ENCODE measurements at regions not wholly inside any gene's neighbourhood (a gene's known extent, or its start where the extent isn't known, plus 50 kb on each side); places are given as distances from the start of the nearest gene placed in this dataset.

DNA sequence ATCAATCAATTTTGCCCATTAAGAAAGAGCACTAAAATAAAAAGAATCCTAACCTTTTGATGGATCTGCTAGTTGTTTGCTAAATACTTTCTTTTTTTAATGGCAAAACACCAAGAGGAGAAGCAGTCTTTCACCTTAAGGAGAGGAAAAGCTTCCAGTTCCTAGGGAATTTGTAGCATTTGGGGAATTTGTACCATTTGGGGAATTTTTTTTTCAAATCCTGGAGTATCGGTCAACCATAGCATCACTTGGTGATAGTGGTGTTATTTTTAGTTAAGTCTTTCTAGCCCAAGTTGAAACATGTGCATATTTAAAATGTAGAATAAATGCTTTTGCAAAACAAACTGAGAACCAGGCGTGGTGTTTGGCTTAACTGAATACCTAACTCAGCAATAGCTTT lies 117.5 kb upstream of the SEMA6D start:
- H2BK120ac ChIP-seq (ENCODE audit: low read depth, low read length), result no peak overlapping the region
- no peaks in the 10 kb centered on the region for H4K20me1 ChIP-seq (ENCODE audit: insufficient read depth, low read length)
- H3K14ac ChIP-seq (replicated peaks; ENCODE audit: low read depth, low read length), result no peak overlapping the region
- H3K79me1 ChIP-seq (ENCODE audit: low read depth in 1 of 2, low read length in 2 of 2), result no peaks in the 10 kb centered on the region
- dilution Hi-C loops (cut with HindIII; ENCODE audit: low sequenced_read_pairs, unreplicated experiment), result no loop called here
- no peak overlapping the region for H3K23ac ChIP-seq (ENCODE audit: low read depth, low read length)
- no peak overlapping the region for H2BK15ac ChIP-seq (ENCODE audit: low read depth, low read length)
- H2AFZ ChIP-seq (replicated peaks; ENCODE audit: low read length, poor library complexity), result no peak overlapping the region
- H3K27ac ChIP-seq (ENCODE audit: insufficient read depth, low read length), result no peak overlapping the region
- no TSS peak for BruUV-seq (replicated peaks)
- no peak overlapping the region for H3K9ac ChIP-seq (ENCODE audit: low read depth, low read length)
- H3K18ac ChIP-seq (ENCODE audit: low read depth, low read length), result no peak overlapping the region
- H3K4me2 ChIP-seq (ENCODE audit: low read depth, low read length), result no peak overlapping the region
- no peak overlapping the region for H2AK5ac ChIP-seq (ENCODE audit: low read depth, low read length)
- no peak overlapping the region for H2BK5ac ChIP-seq (ENCODE audit: low read depth, low read length, poor library complexity, severe bottlenecking)
- no peaks in the 10 kb centered on the region; the same call in 1 of the 2 replicates for H3K9me1 ChIP-seq (ENCODE audit: insufficient read depth, low read length)
- H2AK9ac ChIP-seq (replicated peaks; ENCODE audit: low read depth, low read length, poor library complexity), result no peak overlapping the region
- H4K91ac ChIP-seq (ENCODE audit: insufficient read depth, low read depth, low read length), result no peak overlapping the region
- no peak overlapping the region for H4K8ac ChIP-seq (ENCODE audit: low read depth in 2 of 2, low read length in 2 of 2)
- H3K36me3 ChIP-seq (ENCODE audit: control insufficient read depth, insufficient read depth, low read length), result no peaks in the 10 kb centered on the region
- WGBS, 2 experiments (ENCODE audit: extremely low coverage in 2 of 2, insufficient read length in 1 of 2), result no CpG with 5 or more reads among the region's 2 CpGs
- no peak overlapping the region for H3K4me3 ChIP-seq (ENCODE audit: insufficient read depth, low read depth, low read length)
- intact Hi-C loops (cut with micrococcal nuclease), result no loop called here
- no peak overlapping the region for H4K5ac ChIP-seq (ENCODE audit: low read depth, low read length)
- no peaks in the 10 kb centered on the region for H3K4me1 ChIP-seq (ENCODE audit: control insufficient read depth, insufficient read depth, low read length)
- H3K9me3 ChIP-seq (ENCODE audit: control insufficient read depth, insufficient read depth, low read length), result no peaks in the 10 kb centered on the region
- no peak overlapping the region for H3K56ac ChIP-seq (ENCODE audit: extremely low read depth, insufficient read depth, low read length)
- no peak for ATAC-seq (ENCODE audit: low read depth)
- CTCF ChIA-PET, result no interaction called here
- TF ChIP-seq RFX5 (IDR thresholded peaks at IDR 0.05; ENCODE audit: low read depth, low read length) (no peak), NFE2L2 (IDR thresholded peaks at IDR 0.05; ENCODE audit: low read depth, low read length) (no peak), POLR2A (IDR thresholded peaks at IDR 0.05; ENCODE audit: low read depth, low read length) (no peak), USF2 (IDR thresholded peaks at IDR 0.05; ENCODE audit: low read depth, low read length) (no peak), FOS (IDR thresholded peaks at IDR 0.05; ENCODE audit: low read depth, low read length) (no peak), BHLHE40 (IDR thresholded peaks at IDR 0.05; ENCODE audit: low read depth, low read length) (no peak)
- TF ChIP-seq, protein P1, sequence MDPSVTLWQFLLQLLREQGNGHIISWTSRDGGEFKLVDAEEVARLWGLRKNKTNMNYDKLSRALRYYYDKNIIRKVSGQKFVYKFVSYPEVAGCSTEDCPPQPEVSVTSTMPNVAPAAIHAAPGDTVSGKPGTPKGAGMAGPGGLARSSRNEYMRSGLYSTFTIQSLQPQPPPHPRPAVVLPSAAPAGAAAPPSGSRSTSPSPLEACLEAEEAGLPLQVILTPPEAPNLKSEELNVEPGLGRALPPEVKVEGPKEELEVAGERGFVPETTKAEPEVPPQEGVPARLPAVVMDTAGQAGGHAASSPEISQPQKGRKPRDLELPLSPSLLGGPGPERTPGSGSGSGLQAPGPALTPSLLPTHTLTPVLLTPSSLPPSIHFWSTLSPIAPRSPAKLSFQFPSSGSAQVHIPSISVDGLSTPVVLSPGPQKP (IDR thresholded peaks at IDR 0.05; ENCODE audit: borderline replicate concordance, low read depth, low read length), result no peak
- H3K4ac ChIP-seq (ENCODE audit: low read depth, low read length), result no peak overlapping the region
- no peak for DNase-seq
- in situ Hi-C loops (cut with MboI; ENCODE audit: low sequenced_read_pairs), result no loop called here
- POLR2A ChIA-PET (ENCODE audit: unreplicated experiment), result no interaction called here
- no peak overlapping the region for H2BK20ac ChIP-seq (ENCODE audit: low read depth, low read length)
- no peaks in the 10 kb centered on the region for H3K27me3 ChIP-seq (ENCODE audit: control insufficient read depth, insufficient read depth, low read length)

Data from IMR-90 (cell line).